ENCODE measurements at regions not wholly inside any gene's neighbourhood (a gene's known extent, or its start where the extent isn't known, plus 50 kb on each side); places are given as distances from the start of the nearest gene placed in this dataset.

- no peak for TF ChIP-seq CTCF (conservative IDR thresholded peaks at IDR 0.05; ENCODE audit: low read depth, low read length)
- no peak for TF ChIP-seq POLR2A (IDR thresholded peaks at IDR 0.05; ENCODE audit: low read depth, low read length)
- no peak for TF ChIP-seq MXI1 (IDR thresholded peaks at IDR 0.05; ENCODE audit: borderline replicate concordance, low read depth, low read length)
- TF ChIP-seq BHLHE40 (IDR thresholded peaks at IDR 0.05; ENCODE audit: low read depth, low read length): no peak
- TF ChIP-seq MAFK (IDR thresholded peaks at IDR 0.05; ENCODE audit: low read depth, low read length): no peak
- no peak for TF ChIP-seq CEBPB (IDR thresholded peaks at IDR 0.05; ENCODE audit: low read depth, low read length)
- no peak for TF ChIP-seq USF2 (IDR thresholded peaks at IDR 0.05; ENCODE audit: low read depth, low read length)
- TF ChIP-seq MAZ (IDR thresholded peaks at IDR 0.05; ENCODE audit: borderline replicate concordance, low read depth, low read length): no peak
- TF ChIP-seq RAD21 (IDR thresholded peaks at IDR 0.05; ENCODE audit: low read length): no peak
- TF ChIP-seq SMC3 (IDR thresholded peaks at IDR 0.05; ENCODE audit: low read depth, low read length): no peak
- no peak for TF ChIP-seq FOS (IDR thresholded peaks at IDR 0.05; ENCODE audit: low read depth, low read length)
- no peak for TF ChIP-seq RCOR1 (IDR thresholded peaks at IDR 0.05; ENCODE audit: insufficient replicate concordance, low read length)
These were observed 551.0 kb upstream of the PTPRD start for GRCh38 chr9:11163843-11164242.

Measured in IMR-90 (cell line).